Stimulated activated CD4-positive, alpha-beta T cell treated with anti-CD3 and anti-CD28 coated beads, Interleukin-1b, Interleukin-23, amount 100 ng/mL, for 4 hours (primary cell): ENCODE measurements at regions not wholly inside any gene's neighbourhood (a gene's known extent, or its start where the extent isn't known, plus 50 kb on each side); places are given as distances from the start of the nearest gene placed in this dataset.
"Not testable (repeated sequence)": the region's sequence is repeated elsewhere in the genome, so short reads cannot be mapped to it uniquely, and the experiment has no call there.

Experiments used
- DNase-seq, 2 donors: peaks; one replicate each; pipeline ENCODE4 v3.0.0-alpha.2; 2020; ENCODE audit warnings: low read depth in 2 of 2

DNA sequence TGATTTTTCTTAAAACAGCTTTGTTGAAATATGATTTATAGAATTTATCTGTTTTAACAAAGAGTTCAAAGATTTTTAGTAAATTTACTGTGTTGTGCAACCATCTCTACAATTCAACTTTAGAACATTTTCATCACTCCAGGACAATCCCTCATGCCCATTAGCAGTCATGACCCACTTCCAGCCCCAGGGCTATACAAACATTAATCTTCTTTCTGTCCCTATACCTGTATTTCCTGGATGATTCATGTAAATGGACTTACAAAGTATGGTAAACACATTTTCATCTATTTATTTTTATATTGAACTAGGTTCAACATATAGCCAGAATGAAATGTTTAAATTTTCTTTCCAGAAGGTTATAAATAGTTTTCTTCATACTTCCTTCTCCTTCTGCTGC, 127.8 kb upstream of the CCDC180 start:
- DNase-seq: no peak

DNA sequence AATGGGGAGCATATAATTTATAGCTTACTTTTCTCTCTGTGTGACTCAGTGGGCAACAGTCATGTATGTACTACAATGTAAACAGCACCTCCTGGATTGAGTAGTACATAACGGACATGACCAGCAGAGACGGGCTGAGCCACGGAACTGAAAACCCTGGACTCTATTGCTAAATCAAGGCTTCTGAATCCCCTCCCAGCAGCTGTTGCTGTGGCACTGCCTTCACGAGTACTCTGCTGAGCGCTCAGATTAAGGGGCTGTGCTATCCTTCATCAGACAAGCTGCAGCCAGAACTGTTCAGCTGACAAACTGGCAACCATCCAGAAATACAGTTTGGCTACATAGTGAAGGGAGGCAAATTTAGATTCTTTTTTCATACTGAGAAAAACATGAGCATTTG, 131.3 kb upstream of the CCDC180 start:
- no peak for DNase-seq

- not testable (repeated sequence) for DNase-seq
These were observed 129.2 kb upstream of the CTSV start for GRCh38 chr9:97168174-97168573.

DNA sequence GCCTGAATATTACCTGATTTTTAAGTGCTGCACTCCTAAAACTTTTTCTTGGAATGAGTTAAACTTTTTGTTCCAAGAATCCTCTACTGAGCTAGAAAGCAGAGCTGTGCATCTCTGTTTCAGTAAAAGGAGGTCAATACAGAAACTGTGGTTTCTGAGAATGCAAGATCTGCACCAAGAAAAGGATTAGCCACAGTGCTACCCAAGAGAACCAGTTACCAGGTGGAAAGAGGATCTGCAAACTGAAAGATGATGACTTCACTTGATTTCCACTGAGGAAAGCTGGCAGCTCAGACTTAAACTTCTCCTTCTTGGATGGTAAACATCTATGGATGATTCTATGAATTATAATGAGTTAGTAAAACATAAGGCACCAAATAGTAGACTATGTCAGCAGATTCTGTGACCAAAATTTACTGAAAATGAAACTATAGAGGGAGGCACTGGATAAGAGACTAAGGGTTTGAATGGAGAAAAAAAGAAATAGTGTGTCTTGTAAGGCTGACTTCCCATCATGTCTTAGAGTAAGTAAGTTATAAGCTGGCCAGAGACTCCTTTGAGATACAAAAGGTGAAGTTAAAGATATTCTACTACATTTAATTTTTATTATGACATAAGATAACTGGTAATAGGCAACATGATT, 127.7 kb upstream of the CTSV start:
- DNase-seq: not testable (repeated sequence)

DNA sequence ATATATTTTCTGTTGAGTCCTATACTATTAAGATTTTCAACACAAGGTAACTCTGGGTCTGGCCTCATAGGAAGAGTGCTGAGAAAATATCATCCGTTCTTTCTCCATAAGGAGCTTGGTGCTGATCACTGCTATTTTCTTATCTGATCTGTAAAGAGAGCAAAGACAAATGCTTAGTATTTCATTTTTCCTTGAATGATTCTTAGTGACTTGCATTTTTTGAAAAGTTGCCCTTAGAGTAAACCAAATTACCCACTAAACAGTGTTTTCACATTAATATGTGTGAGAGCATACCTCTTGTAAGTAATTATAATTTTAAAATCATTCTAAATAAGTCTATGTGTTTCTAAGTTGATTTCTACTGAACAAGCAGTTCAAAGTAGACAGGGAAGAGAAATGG, 121.3 kb upstream of the CTSV start:
- DNase-seq: no peak

- DNase-seq: not testable (repeated sequence)
These were observed 119.8 kb upstream of the CTSV start for GRCh38 chr9:97158722-97159121.

DNA sequence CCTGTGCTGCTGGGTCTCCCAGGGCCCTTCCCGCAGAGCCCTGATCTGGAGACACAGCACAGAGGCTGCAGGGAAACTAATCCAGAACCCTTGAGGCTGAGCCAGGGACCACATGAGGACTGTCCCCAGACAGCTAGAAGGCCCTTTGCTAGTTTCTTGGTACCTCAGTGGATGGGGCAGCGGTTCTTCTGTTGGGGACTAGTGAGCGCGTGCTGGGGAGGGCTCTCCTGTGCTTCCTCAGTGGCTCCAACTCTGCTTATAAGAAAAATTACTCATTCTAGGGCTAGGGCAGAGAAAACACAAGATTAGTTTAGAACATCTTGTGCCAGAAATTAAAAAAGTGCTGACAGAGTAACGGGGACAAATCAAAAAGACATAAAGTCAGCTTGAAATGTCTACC, 116.5 kb upstream of the CTSV start:
- DNase-seq: not testable (repeated sequence)

GRCh38 chr9:97153967-97154366, 115.0 kb upstream of the CTSV start:
- no peak for DNase-seq

DNA sequence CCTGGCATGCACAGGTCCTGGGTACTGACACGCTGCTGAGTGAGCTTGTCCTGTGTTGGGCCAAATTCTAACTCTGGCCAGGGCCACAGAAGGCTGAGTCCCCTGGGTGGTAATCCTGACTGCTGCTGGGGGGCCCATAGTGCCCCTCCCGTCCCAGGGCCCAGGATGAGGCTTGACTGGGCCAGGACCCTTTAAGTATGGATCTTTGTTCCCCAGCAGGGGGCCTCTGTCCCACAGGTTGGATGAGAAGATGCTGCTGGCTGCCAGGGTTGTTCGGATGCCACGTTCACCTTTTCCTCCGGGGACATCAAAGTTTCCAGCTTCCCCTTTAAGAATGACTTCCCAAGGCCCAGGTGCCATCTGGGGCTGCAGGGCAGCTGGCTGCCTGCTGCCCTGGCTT, 114.2 kb upstream of the CTSV start:
- DNase-seq: not testable (repeated sequence)

GRCh38 chr9:97150471-97150870, 111.5 kb upstream of the CTSV start:
- DNase-seq: not testable (repeated sequence)

- DNase-seq: not testable (repeated sequence)
These were observed 109.5 kb upstream of the CTSV start for GRCh38 chr9:97148428-97148827.

DNA sequence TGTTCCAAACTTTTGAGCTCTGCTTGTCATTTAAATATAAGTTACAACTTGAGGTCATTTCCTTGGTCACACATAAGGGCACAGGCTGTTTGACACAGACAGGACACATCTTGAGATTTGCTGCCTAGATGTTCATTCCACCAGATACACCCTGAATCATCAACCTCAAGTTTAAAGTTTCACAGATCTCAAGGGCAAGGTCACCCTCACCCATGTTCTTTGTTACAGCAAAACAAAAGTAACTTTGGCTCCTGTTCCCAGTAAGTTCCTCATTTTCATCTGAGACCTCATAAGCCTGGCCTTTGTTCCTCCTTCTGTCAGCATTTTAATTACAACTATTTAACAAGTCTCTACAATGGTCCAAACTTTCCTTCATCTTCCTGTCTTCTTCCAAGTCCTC, 106.7 kb upstream of the CTSV start:
- DNase-seq: not testable (repeated sequence)

DNA sequence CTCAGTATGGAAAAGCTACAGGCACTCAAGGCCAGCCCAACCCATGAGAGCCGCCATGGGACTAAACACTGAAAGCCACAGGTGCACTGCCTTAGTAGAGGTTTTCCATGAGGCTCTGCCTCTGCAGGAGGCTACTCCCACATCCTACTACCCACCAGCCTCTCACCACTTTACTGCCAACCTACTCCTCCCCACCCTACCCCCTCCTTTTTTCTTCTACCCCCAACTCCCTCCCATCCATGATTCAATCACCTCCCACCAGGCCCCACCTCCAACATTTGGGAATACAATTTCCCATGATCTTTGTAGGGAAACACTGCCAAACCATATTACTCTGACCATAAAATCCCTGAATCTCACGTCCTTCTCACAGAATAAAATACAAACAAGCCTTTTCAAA, 101.6 kb upstream of the CTSV start:
- DNase-seq: no peak

GRCh38 chr9:97136421-97136820, 97.5 kb upstream of the CTSV start:
- no peak for DNase-seq

- DNase-seq: not testable (repeated sequence)
These were observed 95.0 kb upstream of the CTSV start for GRCh38 chr9:97133966-97134365.

GRCh38 chr9:97132865-97133264, 93.9 kb upstream of the CTSV start:
- no peak for DNase-seq

GRCh38 chr9:97130864-97131263, 91.9 kb upstream of the CTSV start:
- DNase-seq: not testable (repeated sequence)

- DNase-seq: not testable (repeated sequence)
These were observed 91.4 kb upstream of the CTSV start for GRCh38 chr9:97130387-97130786.

DNA sequence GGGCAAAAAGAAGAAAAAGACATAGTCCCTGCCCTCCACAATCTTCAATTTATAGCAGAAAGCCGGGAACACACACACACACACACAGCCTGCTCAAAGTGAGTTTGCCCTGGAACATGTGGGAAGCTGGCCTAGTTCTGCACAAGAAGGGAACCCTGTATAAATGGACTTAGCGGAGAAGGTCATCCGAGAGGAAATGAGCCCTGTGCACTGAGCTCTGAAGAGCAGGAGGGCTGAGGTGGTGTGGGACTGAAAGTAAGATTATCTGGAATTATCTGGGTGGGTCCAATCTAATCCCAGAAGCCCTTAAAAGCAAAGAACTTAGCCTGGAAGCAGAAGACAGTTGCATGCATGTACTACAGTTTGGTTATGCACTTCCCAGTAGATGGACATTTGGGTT, 90.0 kb upstream of the CTSV start:
- no peak for DNase-seq

GRCh38 chr9:97124256-97124655, 85.3 kb upstream of the CTSV start:
- DNase-seq: no peak

DNA sequence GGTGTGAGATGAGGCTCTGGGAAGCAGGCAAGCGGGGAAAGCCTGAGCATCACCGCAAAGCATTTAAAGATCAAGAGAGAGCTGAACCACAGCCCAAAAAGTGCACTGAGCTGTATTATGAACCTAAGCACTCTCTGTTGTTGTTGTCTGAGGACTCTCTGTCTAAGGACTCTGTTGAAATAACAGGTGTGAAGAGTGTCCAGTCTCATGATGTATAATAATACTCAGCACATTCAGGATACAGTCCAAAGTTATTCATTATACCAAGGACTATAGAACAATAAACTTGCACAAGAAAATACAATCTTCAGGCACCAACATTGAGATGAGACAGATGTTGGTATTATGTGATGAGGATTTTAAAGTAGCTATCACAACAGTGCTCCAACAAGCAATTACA, 71.8 kb upstream of the CTSV start:
- DNase-seq: no peak

DNA sequence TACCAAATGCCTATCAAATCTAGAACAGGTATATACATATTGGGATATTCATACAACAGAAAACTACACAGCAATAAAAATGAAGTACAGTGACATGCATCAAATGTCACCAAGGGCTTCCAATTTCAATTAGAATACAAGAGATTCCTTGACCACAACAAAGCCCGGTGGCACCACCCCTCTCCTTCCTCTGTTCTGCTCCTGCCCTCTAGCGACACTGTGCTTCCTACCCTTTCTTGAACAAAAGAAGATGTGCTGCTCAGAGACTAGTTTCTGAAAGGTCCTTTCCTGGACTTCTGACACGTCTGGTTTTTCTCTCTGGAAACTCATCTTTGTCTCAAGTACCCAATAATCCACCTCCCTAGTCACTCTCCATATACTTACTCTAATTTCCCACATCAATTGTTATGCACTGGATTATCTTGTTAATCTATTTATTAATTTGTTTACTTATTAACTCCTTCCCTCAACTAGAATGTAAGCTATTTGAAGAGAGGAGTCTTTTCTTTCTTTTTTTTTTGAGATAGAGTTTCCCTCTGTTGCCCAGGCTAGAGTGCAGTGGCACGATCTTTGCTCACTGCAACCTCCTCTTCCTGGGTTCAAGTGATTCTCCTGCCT, 70.4 kb upstream of the CTSV start:
- DNase-seq: peak; percentile 1 to 13

DNA sequence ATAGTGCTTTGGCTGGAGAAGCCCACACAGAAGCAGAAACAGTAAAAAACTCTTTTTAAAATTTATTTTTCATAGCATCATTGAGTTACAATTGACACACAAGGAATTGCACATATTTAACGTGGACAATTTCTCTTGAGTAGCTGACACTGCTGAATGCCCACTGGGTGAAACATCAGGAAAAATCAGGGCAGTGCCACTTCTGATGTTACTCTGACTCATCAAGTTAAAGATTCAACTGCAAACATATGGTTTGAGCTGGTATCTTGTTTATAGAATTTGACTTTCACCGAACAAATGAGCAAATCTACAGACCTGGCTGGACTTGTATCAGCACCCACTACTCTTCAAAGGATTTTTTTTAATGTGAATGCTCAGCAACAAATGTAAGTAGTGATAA, 66.3 kb upstream of the CTSV start:
- not testable (repeated sequence) for DNase-seq
